LNCAP (cell line): ENCODE measurements at regions not wholly inside any gene's neighbourhood (a gene's known extent, or its start where the extent isn't known, plus 50 kb on each side); places are given as distances from the start of the nearest gene placed in this dataset.

Source experiments
- CTCF ChIP-seq: fragments of 450-650 bp; IDR thresholded peaks from 2 replicates; pipeline ENCODE4 v1.5.1; 2017; ENCODE audit warnings: mild to moderate bottlenecking

DNA sequence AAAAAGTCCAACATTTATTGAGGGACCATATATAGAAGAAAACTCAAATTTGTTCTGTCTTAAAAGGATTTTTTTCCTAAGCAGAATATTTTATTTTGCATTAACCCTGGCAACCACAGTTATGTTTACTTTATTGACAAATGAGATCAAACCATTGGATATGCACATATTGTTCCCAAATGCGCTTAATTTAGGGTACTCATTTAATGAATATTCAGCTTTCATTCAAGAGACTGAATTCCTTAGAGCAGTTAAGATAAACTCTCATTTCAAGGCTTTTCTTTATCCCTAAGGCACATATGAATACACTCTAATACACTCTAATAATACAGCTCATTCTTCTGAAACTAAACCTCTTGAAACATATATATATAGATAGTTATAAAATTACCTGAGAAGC is 150.2 kb downstream of the HMHB1 start:
- TF ChIP-seq CTCF, result no peak

- no peak for TF ChIP-seq CTCF
Measured at GRCh38 chr5:143964919-143965318, 153.0 kb downstream of the HMHB1 start.

GRCh38 chr5:143966280-143966679 is 154.3 kb downstream of the HMHB1 start:
- TF ChIP-seq CTCF, result no peak

- TF ChIP-seq CTCF, result peak; percentile 73
Measured at GRCh38 chr5:143968071-143968878, 156.3 kb downstream of the HMHB1 start.

DNA sequence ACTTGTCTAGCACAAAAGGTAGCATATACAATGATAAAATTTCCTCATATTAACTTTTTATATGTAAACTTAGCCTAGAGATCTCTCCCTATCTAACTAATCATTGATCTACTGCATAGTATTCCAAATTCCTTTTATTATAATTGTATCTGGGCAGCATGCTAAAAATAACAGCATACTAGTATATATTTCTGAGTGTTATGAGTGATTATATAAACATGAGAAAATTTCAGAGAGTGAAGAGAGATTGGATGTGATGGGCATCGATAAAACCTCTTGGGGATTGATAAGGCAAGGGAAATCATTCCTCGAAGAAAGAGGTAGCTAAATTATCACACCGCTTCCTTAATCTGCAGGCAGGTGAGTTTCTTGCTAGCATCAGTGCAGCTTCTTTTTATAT is 158.2 kb downstream of the HMHB1 start:
- TF ChIP-seq CTCF, result no peak

- TF ChIP-seq CTCF, result no peak
Measured at GRCh38 chr5:143972068-143972467, 160.1 kb downstream of the HMHB1 start.

DNA sequence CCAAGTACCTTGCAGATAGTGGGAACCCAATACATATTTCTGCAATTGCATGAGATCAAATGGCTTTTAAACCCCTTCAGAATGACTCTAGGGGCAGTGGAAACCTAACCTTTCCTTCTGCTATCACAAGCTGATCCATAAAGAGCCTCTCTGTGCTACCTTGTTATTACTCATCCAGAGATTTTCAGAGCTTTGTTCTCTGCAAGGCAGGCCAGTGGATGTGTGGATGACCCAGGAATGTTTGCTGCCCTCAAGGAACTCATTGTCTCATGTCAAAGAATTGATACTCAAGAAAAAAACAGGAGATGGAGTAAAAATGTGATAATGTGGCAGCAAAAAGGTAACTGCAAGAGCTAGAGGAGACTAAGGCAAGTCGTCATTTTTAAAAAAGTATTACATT is 164.1 kb downstream of the HMHB1 start:
- no peak for TF ChIP-seq CTCF
